GM13976 (cell line): ENCODE measurements at regions not wholly inside any gene's neighbourhood (a gene's known extent, or its start where the extent isn't known, plus 50 kb on each side); places are given as distances from the start of the nearest gene placed in this dataset.

Experiments
- DNase-seq: peaks from one replicate; pipeline ENCODE4 v3.0.0; 2012; ENCODE audit warnings: low spot score
- CTCF ChIP-seq: IDR thresholded peaks from 2 replicates; pipeline ENCODE4 v1.5.1; 2012; ENCODE audit warnings: borderline replicate concordance, mild to moderate bottlenecking; ENCODE audit not compliant: insufficient read depth; ENCODE audit errors: extremely low read depth, missing control alignments, control extremely low read depth
- in situ Hi-C: fragments of 300-500 bp; cut with MboI; formaldehyde crosslinking; loops from one replicate; pipeline ENCODE4 v1.12.0; 2022; ENCODE audit warnings: low sequenced_read_pairs, mixed read lengths, inconsistent platforms; ENCODE audit not compliant: unreplicated experiment

DNA sequence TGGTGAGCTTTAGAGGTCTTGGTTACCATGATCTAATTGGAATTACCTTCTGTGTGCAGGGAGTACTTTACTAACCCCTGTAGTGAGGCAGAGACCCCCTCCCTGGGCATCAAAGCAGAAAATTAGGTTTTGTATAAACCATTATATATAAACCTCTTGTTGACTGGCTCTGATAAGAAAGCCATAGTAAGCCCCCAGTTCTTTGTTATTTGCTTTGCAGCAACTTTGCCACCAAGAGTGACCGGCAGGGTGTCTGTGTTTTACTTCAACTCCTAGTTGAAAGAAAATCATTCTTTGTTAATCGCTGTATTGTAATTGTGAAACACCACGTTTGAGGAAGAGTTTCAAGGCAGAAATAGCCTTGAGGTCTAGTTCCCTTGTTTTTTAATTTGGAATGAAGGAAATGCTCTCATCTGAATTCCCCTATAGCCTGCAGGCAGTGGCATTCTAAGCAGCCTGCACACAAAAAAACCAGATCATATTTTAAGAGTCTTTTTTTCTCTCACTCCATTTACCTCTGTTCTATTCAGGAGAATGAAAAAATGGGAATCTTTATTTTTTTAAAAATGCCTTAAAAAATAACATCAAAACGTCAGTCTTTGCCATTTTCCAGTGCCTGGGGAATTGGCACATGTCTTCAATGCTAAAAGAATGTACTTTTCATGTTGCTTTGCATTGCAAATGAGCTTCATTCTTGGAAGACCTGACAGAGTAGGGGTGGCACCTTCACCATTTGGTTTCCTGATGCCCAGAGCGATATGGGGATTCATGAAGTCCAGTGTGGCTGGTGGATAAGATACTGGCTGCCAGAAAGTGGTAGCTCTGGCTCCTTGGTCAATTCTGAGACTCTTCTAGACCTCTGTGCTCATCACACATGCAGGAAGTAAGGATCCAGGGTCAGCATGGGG lies 338.1 kb downstream of the SLC4A3 start:
- no peak for TF ChIP-seq CTCF
- no peak for DNase-seq
- in situ Hi-C loops = no loop called here

- in situ Hi-C loops = no loop called here
- DNase-seq = no peak
- no peak for TF ChIP-seq CTCF
Measured at GRCh38 chr2:219967247-219968245, 340.1 kb downstream of the SLC4A3 start.

DNA sequence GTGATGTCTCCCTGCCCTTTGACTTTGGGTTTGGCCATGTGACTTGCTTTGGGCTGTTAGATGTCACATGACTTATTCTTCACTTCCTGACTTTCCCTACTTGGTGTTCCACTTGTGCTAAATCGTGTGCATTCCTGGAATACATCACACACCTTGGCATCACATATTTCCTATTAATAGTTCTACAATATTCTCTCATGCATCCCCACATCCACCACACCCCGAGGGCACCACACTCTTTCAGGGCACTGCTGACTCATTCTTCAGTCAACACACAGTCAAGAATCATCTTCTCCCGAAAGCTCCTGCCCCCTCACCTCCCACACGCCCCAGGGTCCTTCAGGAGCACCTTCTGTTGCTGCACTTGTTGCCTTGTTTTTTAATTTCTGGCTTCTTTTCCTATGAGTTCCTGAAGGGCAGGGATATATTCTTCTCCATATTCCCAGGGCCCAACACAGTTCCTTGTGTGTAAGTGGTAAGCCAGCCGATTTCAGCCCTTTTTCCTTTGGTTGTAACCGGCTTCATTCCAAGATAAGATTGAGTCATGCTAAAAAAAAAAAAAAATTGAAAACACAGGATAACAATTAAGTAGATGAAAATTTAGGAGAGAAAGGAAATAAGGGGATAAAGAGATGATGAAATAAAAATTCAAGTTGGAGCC lies 341.4 kb downstream of the SLC4A3 start:
- TF ChIP-seq CTCF = no peak
- DNase-seq = no peak
- in situ Hi-C loops = no loop called here

- in situ Hi-C loops = no loop called here
- DNase-seq = no peak
- TF ChIP-seq CTCF = no peak
Measured at GRCh38 chr2:219969508-219969907, 342.1 kb downstream of the SLC4A3 start.

DNA sequence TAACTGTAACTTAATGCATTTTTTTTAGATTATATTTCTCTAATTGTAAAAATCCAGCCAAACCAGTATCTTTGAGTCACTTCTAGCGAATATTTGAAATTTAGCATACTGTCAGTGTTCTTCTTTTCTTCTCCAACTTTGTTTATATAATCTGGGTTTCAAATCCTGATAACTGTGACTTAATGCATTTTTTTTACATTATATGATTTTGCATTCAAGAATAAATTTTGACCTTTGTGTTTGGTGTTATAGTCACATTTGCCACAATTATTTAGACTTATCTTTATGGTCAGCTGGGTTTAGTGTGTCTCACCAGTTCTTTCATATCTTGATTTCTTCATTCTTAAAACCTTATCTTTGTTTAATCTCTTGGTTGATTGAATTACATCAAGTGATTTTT lies 345.7 kb downstream of the SLC4A3 start:
- TF ChIP-seq CTCF = no peak
- DNase-seq = no peak
- in situ Hi-C loops = no loop called here

- in situ Hi-C loops = no loop called here
- no peak for TF ChIP-seq CTCF
- DNase-seq = no peak
Measured at GRCh38 chr2:219976871-219977270, 349.4 kb downstream of the SLC4A3 start.
